PFSK-1 (cell line): ENCODE measurements at regions not wholly inside any gene's neighbourhood (a gene's known extent, or its start where the extent isn't known, plus 50 kb on each side); places are given as distances from the start of the nearest gene placed in this dataset.

ENCODE experiments used
- POLR2AphosphoS5 ChIP-seq: IDR thresholded peaks from 2 replicates; pipeline ENCODE4 v1.6.1; 2012; ENCODE audit warnings: low read depth, mild to moderate bottlenecking, control low read depth, low read length, moderate library complexity
- REST ChIP-seq, 2 experiments: IDR thresholded peaks; 2 replicates each; pipeline versions ENCODE4 v1.6.1 to v1.8.0; 2011 to 2012; ENCODE audit warnings: low read depth in 2 of 2, low read length in 2 of 2, control low read depth in 1 of 2, inconsistent platforms in 1 of 2, mild to moderate bottlenecking in 1 of 2, moderate library complexity in 1 of 2; ENCODE audit not compliant: insufficient read depth in 1 of 2

GRCh38 chr6:95682476-95682875 lies 105.1 kb downstream of the MANEA start:
- no peak for TF ChIP-seq REST (IDR thresholded peaks at IDR 0.05; ENCODE audit: insufficient read depth in 1 of 2, low read depth in 2 of 2, low read length in 2 of 2)
- TF ChIP-seq POLR2AphosphoS5, result no peak
